OCI-LY3 (cell line): ENCODE measurements at regions not wholly inside any gene's neighbourhood (a gene's known extent, or its start where the extent isn't known, plus 50 kb on each side); places are given as distances from the start of the nearest gene placed in this dataset.

Experiments
- H2AFZ ChIP-seq: fragments of 200-600, 300-600 bp; shearing (Covaris generic); 2 replicates; pipeline ENCODE4 v1.6.0; 2014; ENCODE audit warnings: antibody characterized with exemption, low read depth, low read length
- H3K27ac ChIP-seq: fragments of 200-600, 300-600 bp; sonication (generic); 2 replicates; pipeline ENCODE4 v1.5.1; 2014; ENCODE audit warnings: mild to moderate bottlenecking, low read length, moderate library complexity, mixed read lengths
- H3K27me3 ChIP-seq: fragments of 200-600, 300-600 bp; sonication (generic); 2 replicates; pipeline ENCODE4 v1.6.1; 2014; ENCODE audit warnings: low read depth, low read length, mixed read lengths
- H3K36me3 ChIP-seq: fragments of 200-600, 300-600 bp; sonication (generic); replicated peaks from 2 replicates; pipeline ENCODE3; 2014; ENCODE audit warnings: low read depth, low read length, mixed read lengths
- H3K4me1 ChIP-seq: fragments of 300-600, 200-600 bp; sonication (generic); 2 replicates; pipeline ENCODE4 v1.6.1; 2014; ENCODE audit warnings: low read length, mixed read lengths
- H3K4me2 ChIP-seq: fragments of 200-600, 300-600 bp; sonication (generic); 2 replicates; pipeline ENCODE4 v1.6.1; 2014; ENCODE audit warnings: low read length, mixed read lengths
- H3K4me3 ChIP-seq: fragments of 300-600, 200-600 bp; sonication (generic); 2 replicates; pipeline ENCODE4 v1.5.1; 2014; ENCODE audit warnings: antibody characterized with exemption, mild to moderate bottlenecking, low read length, moderate library complexity
- H3K79me2 ChIP-seq: fragments of 300-600, 200-600 bp; shearing (Covaris generic); 2 replicates; pipeline ENCODE4 v1.6.1; 2014; ENCODE audit warnings: mild to moderate bottlenecking, low read length, mixed read lengths
- H3K9ac ChIP-seq: fragments of 300-600, 200-600 bp; shearing (Covaris generic); 2 replicates; pipeline ENCODE4 v1.6.0; 2014; ENCODE audit warnings: mild to moderate bottlenecking, low read length, moderate library complexity
- H3K9me3 ChIP-seq: fragments of 200-600, 300-600 bp; shearing (Covaris generic); 2 replicates; pipeline ENCODE4 v1.6.1; 2014; ENCODE audit warnings: low read length, mixed read lengths; ENCODE audit not compliant: insufficient read depth
- H4K20me1 ChIP-seq: fragments of 200-600, 300-600 bp; sonication (generic); 2 replicates; pipeline ENCODE4 v1.6.1; 2016; ENCODE audit warnings: low read length, mixed read lengths; ENCODE audit not compliant: insufficient read depth
- CTCF ChIP-seq: fragments of 200-600, 300-600 bp; sonication (generic); IDR thresholded peaks from 2 replicates; pipeline ENCODE4 v1.5.1; 2014; ENCODE audit warnings: antibody characterized with exemption, low read length, low read depth
- EZH2phosphoT487 ChIP-seq: fragments of 200-600 bp; shearing (Covaris generic); IDR thresholded peaks from 2 replicates; pipeline ENCODE4 v1.6.1; 2018; ENCODE audit warnings: antibody characterized with exemption, mixed run types, low read depth

DNA sequence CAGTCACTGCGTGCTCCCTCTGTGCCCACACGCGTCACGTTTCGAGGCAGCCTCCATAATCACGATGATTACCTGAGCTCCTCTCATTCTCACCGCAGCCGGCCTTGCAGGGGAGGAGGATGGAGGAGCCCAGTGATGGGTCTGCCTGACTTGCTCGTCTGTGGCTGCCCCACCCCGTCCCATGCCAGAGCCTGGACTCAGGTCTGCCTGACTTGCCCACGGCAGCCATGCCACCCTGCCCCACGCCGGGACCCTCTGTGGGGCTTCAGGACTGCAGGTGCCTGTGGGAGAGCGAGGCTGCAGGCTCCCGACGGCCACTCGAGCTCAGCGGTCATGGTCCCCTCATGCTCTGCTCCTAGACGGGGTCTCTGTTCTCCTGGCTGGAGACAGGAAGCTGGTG lies 1025.1 kb downstream of the BRD1 start:
- no peak overlapping the region for H3K4me3 ChIP-seq
- no peak overlapping the region for H3K27ac ChIP-seq
- no peak overlapping the region for H3K4me2 ChIP-seq
- H3K79me2 ChIP-seq, result no peaks in the 10 kb centered on the region
- H3K36me3 ChIP-seq, result no peaks in the 10 kb centered on the region
- no peak overlapping the region for H2AFZ ChIP-seq
- TF ChIP-seq CTCF (no peak), EZH2phosphoT487 (no peak)
- H3K9me3 ChIP-seq, result no peaks in the 10 kb centered on the region
- no peaks in the 10 kb centered on the region for H3K4me1 ChIP-seq
- no peak overlapping the region for H3K9ac ChIP-seq
- no peaks in the 10 kb centered on the region for H4K20me1 ChIP-seq
- no peaks in the 10 kb centered on the region for H3K27me3 ChIP-seq

- Histone ChIP-seq H3K4me3 (no peak overlapping the region), H3K9me3 (no peaks in the 10 kb centered on the region), H3K4me1 (no peaks in the 10 kb centered on the region), H3K9ac (no peak overlapping the region), H3K4me2 (no peak overlapping the region), H3K79me2 (no peaks in the 10 kb centered on the region), H3K27me3 (no peaks in the 10 kb centered on the region), H2AFZ (no peak overlapping the region), H3K36me3 (no peaks in the 10 kb centered on the region), H4K20me1 (no peaks in the 10 kb centered on the region), H3K27ac (no peak overlapping the region)
- TF ChIP-seq EZH2phosphoT487 (no peak), CTCF (no peak)
Measured at GRCh38 chr22:48800886-48801607, 1026.6 kb downstream of the BRD1 start.

GRCh38 chr22:48800036-48800885 lies 1027.4 kb downstream of the BRD1 start:
- Histone ChIP-seq H3K4me1 (no peaks in the 10 kb centered on the region), H3K36me3 (no peaks in the 10 kb centered on the region), H2AFZ (no peak overlapping the region), H3K9ac (no peak overlapping the region), H3K27ac (no peak overlapping the region), H3K79me2 (no peaks in the 10 kb centered on the region), H3K9me3 (no peaks in the 10 kb centered on the region), H3K4me3 (no peak overlapping the region), H3K27me3 (no peaks in the 10 kb centered on the region), H4K20me1 (no peaks in the 10 kb centered on the region), H3K4me2 (no peak overlapping the region)
- TF ChIP-seq CTCF (no peak), EZH2phosphoT487 (no peak)

- TF ChIP-seq CTCF (no peak), EZH2phosphoT487 (no peak)
- Histone ChIP-seq H3K4me2 (no peak overlapping the region), H3K9ac (no peak overlapping the region), H3K4me3 (no peak overlapping the region), H3K9me3 (no peaks in the 10 kb centered on the region), H3K4me1 (no peaks in the 10 kb centered on the region), H3K79me2 (no peaks in the 10 kb centered on the region), H2AFZ (no peak overlapping the region), H4K20me1 (no peaks in the 10 kb centered on the region), H3K27ac (no peak overlapping the region), H3K36me3 (no peaks in the 10 kb centered on the region), H3K27me3 (no peaks in the 10 kb centered on the region)
Measured at GRCh38 chr22:48799227-48799970, 1028.3 kb downstream of the BRD1 start.
